ENCODE measurements at regions not wholly inside any gene's neighbourhood (a gene's known extent, or its start where the extent isn't known, plus 50 kb on each side); places are given as distances from the start of the nearest gene placed in this dataset.

- TF ChIP-seq, protein P1, sequence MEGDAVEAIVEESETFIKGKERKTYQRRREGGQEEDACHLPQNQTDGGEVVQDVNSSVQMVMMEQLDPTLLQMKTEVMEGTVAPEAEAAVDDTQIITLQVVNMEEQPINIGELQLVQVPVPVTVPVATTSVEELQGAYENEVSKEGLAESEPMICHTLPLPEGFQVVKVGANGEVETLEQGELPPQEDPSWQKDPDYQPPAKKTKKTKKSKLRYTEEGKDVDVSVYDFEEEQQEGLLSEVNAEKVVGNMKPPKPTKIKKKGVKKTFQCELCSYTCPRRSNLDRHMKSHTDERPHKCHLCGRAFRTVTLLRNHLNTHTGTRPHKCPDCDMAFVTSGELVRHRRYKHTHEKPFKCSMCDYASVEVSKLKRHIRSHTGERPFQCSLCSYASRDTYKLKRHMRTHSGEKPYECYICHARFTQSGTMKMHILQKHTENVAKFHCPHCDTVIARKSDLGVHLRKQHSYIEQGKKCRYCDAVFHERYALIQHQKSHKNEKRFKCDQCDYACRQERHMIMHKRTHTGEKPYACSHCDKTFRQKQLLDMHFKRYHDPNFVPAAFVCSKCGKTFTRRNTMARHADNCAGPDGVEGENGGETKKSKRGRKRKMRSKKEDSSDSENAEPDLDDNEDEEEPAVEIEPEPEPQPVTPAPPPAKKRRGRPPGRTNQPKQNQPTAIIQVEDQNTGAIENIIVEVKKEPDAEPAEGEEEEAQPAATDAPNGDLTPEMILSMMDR (IDR thresholded peaks at IDR 0.05; ENCODE audit: borderline replicate concordance, extremely low read depth, low read length, poor library complexity, severe bottlenecking), result no peak
- no peak for TF ChIP-seq EZH2 (IDR thresholded peaks at IDR 0.05; ENCODE audit: borderline replicate concordance, low read depth, low read length, severe bottlenecking)
These were observed 100.5 kb downstream of the KCNRG start for GRCh38 chr13:50115695-50116094.
